Natural killer cell (primary cell): ENCODE measurements at regions not wholly inside any gene's neighbourhood (a gene's known extent, or its start where the extent isn't known, plus 50 kb on each side); places are given as distances from the start of the nearest gene placed in this dataset.

Experiments
- ATAC-seq, 3 donors: fragments of 150-1000 bp in 2 of 3; fragments of 200-7000 bp in 1 of 3; cut with Tn5 transposase; 1 replicate in 1 of 3; 2 replicates in 2 of 3; pipeline ENCODE4 v1.10.0; 2021; ENCODE audit warnings: mild to moderate bottlenecking in 2 of 3, moderate library complexity in 2 of 3
- DNase-seq, 2 donors: peaks; one replicate each; pipeline versions ENCODE4 v3.0.0 to v3.0.0-alpha.2; 2013 to 2021; ENCODE audit warnings: mixed read lengths in 1 of 2
- H3K27ac ChIP-seq: one replicate; pipeline ENCODE4 v1.5.1; 2013; ENCODE audit warnings: mild to moderate bottlenecking, low read length
- H3K27me3 ChIP-seq: one replicate; pipeline ENCODE4 v1.6.1; 2013; ENCODE audit warnings: low read length; ENCODE audit not compliant: control insufficient read depth, insufficient read depth
- H3K36me3 ChIP-seq: one replicate; pipeline ENCODE4 v1.6.1; 2013; ENCODE audit warnings: low read length; ENCODE audit not compliant: control insufficient read depth, insufficient read depth
- H3K4me1 ChIP-seq: one replicate; pipeline ENCODE4 v1.6.1; 2013; ENCODE audit warnings: low read length; ENCODE audit not compliant: control insufficient read depth, insufficient read depth
- H3K4me3 ChIP-seq: one replicate; pipeline ENCODE4 v1.5.1; 2013; ENCODE audit warnings: low read length
- H3K9me3 ChIP-seq: one replicate; pipeline ENCODE4 v1.6.1; 2013; ENCODE audit warnings: low read length; ENCODE audit not compliant: control insufficient read depth, insufficient read depth
- H3K27ac Mint-ChIP-seq, 2 donors: one replicate each; pipeline ENCODE4 v1.8.0; 2022; ENCODE audit warnings: mild to moderate bottlenecking in 2 of 2, mixed read lengths in 2 of 2, moderate library complexity in 1 of 2
- H3K27me3 Mint-ChIP-seq, 2 donors: one replicate each; pipeline ENCODE4 v1.8.0; 2022; ENCODE audit warnings: low read depth in 2 of 2, mixed read lengths in 2 of 2
- H3K36me3 Mint-ChIP-seq: one replicate; pipeline ENCODE4 v1.8.0; 2022; ENCODE audit warnings: mixed read lengths
- H3K4me1 Mint-ChIP-seq, 2 donors: one replicate each; pipeline ENCODE4 v1.8.0; 2022; ENCODE audit warnings: mixed read lengths in 2 of 2
- H3K4me3 Mint-ChIP-seq: one replicate; pipeline ENCODE4 v1.8.0; 2022; ENCODE audit warnings: mild to moderate bottlenecking, moderate library complexity, mixed read lengths
- H3K9me3 Mint-ChIP-seq, 2 donors: one replicate each; pipeline ENCODE4 v1.8.0; 2022; ENCODE audit warnings: mixed read lengths in 2 of 2
- WGBS: methylation state at CpG from one replicate; pipeline ENCODE4 v1.1.7; 2013; ENCODE audit warnings: missing lambda C conversion rate; ENCODE audit not compliant: insufficient coverage; 5-methylcytosine and 5-hydroxymethylcytosine counted together
- intact Hi-C: fragments of 100-400 bp; cut with micrococcal nuclease; formaldehyde crosslinking; loops from one replicate; pipeline ENCODE4 v1.14.2; 2022
- TF ChIP-seq, protein P1 (sequence below): fragments of 200-600 bp; IDR thresholded peaks from one replicate; pipeline ENCODE4 v1.8.0; 2022; ENCODE audit warnings: antibody characterized with exemption

DNA sequence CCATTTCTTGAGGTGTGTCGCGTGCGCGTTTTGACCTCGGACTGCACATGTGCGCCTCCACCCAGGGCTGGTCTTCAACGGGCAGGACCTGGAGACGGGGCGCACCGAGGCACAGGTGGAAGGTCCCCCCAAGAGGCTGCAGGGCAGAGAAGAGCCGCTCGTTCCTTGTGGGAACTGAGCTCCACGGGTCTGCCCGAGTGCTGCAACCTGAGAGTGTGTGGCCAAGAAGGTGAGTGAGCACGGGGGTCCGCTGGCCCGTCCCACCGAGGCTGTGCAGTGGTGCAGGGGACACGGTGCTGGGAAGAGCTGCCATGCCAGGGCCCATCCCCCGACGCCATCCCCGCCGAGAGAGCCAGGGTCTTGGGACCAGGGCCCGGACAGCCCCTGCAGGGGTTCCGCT is 268.3 kb downstream of the GALR1 start:
- Mint-ChIP-seq H3K27me3 (peaks cover 0 to 3% of the 10 kb centered on the region in 2 donors), H3K4me1 (no peaks in the 10 kb centered on the region), H3K4me3 (no peak overlapping the region), H3K36me3 (no peaks in the 10 kb centered on the region), H3K9me3 (peaks cover 0 to 3% of the 10 kb centered on the region in 2 donors), H3K27ac (no peak overlapping the region)
- Histone ChIP-seq H3K4me1 (no peaks in the 10 kb centered on the region), H3K9me3 (no peaks in the 10 kb centered on the region), H3K36me3 (no peaks in the 10 kb centered on the region), H3K4me3 (no peak overlapping the region), H3K27me3 (no peaks in the 10 kb centered on the region), H3K27ac (no peak overlapping the region)
- ATAC-seq (no peak), DNase-seq (no peak)
- intact Hi-C loops = no loop called here
- 95% methylated on average over 25 of the region's 25 CpGs for WGBS
- TF ChIP-seq, protein P1, sequence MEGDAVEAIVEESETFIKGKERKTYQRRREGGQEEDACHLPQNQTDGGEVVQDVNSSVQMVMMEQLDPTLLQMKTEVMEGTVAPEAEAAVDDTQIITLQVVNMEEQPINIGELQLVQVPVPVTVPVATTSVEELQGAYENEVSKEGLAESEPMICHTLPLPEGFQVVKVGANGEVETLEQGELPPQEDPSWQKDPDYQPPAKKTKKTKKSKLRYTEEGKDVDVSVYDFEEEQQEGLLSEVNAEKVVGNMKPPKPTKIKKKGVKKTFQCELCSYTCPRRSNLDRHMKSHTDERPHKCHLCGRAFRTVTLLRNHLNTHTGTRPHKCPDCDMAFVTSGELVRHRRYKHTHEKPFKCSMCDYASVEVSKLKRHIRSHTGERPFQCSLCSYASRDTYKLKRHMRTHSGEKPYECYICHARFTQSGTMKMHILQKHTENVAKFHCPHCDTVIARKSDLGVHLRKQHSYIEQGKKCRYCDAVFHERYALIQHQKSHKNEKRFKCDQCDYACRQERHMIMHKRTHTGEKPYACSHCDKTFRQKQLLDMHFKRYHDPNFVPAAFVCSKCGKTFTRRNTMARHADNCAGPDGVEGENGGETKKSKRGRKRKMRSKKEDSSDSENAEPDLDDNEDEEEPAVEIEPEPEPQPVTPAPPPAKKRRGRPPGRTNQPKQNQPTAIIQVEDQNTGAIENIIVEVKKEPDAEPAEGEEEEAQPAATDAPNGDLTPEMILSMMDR = no peak

DNA sequence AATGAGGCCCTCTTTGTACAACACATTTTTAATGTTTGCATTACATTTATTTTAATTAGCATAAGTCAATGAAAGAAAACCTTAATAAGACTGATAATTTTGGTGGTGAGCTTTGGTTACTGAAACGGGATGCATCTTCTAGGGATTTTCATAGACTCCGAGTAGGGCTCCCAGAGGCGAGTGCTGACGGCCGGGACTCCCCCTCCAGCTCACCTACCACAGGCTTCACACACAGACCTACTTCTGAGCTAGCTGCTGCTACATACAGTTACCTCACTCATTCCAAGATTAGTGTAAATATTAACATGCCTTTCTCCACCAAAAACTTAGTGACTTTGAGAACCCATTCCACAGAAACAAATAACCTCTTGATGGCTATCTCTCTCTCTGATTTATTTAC is 271.1 kb downstream of the GALR1 start:
- WGBS = 95% methylated on average over 5 of the region's 5 CpGs

DNA sequence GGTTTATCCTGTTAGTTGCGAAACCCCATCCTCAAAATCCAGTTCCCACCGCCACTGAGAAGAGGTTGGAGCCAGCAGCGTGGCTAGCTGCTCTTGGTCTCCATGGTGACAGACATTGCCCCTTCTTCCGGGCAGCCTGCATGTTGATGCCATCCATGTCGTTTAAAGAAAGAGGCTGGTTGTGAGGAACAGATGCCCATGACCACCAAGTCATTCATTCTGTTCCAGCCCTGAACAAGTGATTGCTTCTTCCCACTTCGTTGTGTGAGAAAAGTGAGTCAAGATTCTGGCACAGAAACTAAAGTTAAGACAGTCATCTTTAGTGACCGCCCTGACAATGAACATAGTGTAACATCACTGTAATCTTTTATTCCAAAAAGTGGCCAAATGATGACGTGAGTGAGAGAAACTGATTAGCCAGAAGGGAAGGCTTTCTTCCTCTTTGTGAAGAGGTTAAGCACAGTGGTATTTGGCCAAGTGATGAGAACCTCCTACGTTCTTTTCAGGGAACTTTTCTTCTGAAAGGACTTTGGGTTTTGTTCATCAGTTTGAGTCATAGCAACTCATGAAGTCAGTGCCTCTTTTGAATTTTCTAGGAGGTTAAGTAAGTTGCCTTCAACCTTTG is 272.5 kb downstream of the GALR1 start:
- no peak overlapping the region for H3K27ac ChIP-seq
- H3K9me3 ChIP-seq = no peaks in the 10 kb centered on the region
- ATAC-seq = no peak
- H3K4me3 Mint-ChIP-seq = no peak overlapping the region
- no peaks in the 10 kb centered on the region for H3K27me3 ChIP-seq
- H3K9me3 Mint-ChIP-seq = peaks cover 0 to 2% of the 10 kb centered on the region in 2 donors
- no peaks in the 10 kb centered on the region for H3K4me1 Mint-ChIP-seq
- WGBS = 73% methylated on average over 9 of the region's 9 CpGs
- DNase-seq = no peak
- H3K4me3 ChIP-seq = no peak overlapping the region
- intact Hi-C loops = no loop called here
- H3K36me3 Mint-ChIP-seq = no peaks in the 10 kb centered on the region
- H3K4me1 ChIP-seq = no peaks in the 10 kb centered on the region
- H3K27me3 Mint-ChIP-seq = peaks cover 0 to 3% of the 10 kb centered on the region in 2 donors
- TF ChIP-seq, protein P1 = no peak
- H3K27ac Mint-ChIP-seq = no peak overlapping the region
- H3K36me3 ChIP-seq = no peaks in the 10 kb centered on the region

More for the DNA sequence above, 271.1 kb downstream of the GALR1 start:
- intact Hi-C loops = no loop called here
- Mint-ChIP-seq H3K9me3 (no peaks in the 10 kb centered on the region), H3K27ac (no peak overlapping the region), H3K4me1 (no peaks in the 10 kb centered on the region), H3K27me3 (peaks cover 0 to 3% of the 10 kb centered on the region in 2 donors), H3K36me3 (no peaks in the 10 kb centered on the region), H3K4me3 (no peak overlapping the region)
- Histone ChIP-seq H3K27ac (no peak overlapping the region), H3K27me3 (no peaks in the 10 kb centered on the region), H3K4me1 (no peaks in the 10 kb centered on the region), H3K9me3 (no peaks in the 10 kb centered on the region), H3K36me3 (no peaks in the 10 kb centered on the region), H3K4me3 (no peak overlapping the region)
- ATAC-seq (no peak), DNase-seq (no peak)
- TF ChIP-seq, protein P1 = no peak

DNA sequence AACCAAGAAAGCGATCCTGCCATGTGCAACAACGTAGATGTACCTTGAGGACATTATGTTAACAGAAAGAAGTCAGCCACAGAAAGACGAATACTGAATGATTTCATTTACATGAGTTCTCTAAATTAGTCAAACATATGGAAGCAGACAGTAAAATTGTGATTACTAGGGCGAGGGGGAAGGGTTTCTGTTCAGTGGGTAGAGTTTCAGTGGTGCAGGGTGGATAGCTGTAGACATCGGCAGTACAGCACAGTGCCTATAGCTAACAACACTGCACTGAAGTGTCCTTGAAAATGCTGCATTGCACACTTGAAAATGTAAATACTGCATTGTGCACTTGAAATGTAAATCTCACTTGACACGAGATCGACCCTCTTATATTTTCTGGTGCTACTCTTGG is 275.3 kb downstream of the GALR1 start:
- TF ChIP-seq, protein P1 = no peak
- Histone ChIP-seq H3K9me3 (no peaks in the 10 kb centered on the region), H3K4me3 (no peak overlapping the region), H3K27ac (no peak overlapping the region), H3K4me1 (no peaks in the 10 kb centered on the region), H3K27me3 (no peaks in the 10 kb centered on the region), H3K36me3 (no peaks in the 10 kb centered on the region)
- no peaks in the 10 kb centered on the region for H3K36me3 Mint-ChIP-seq
- DNase-seq (no peak), ATAC-seq (no peak)
- no peak overlapping the region for H3K4me3 Mint-ChIP-seq
- no peak overlapping the region for H3K27ac Mint-ChIP-seq
- intact Hi-C loops = no loop called here
- H3K9me3 Mint-ChIP-seq = peaks cover 0 to 2% of the 10 kb centered on the region in 2 donors
- no peaks in the 10 kb centered on the region for H3K4me1 Mint-ChIP-seq
- peaks cover 3 to 5% of the 10 kb centered on the region in 2 donors for H3K27me3 Mint-ChIP-seq
- WGBS = 73% methylated on average over 7 of the region's 7 CpGs
